Stimulated activated CD8-positive, alpha-beta memory T cell treated with anti-CD3 and anti-CD28 coated beads, Interleukin-15, amount 100 ng/mL, for 48 hours (primary cell): ENCODE measurements at regions not wholly inside any gene's neighbourhood (a gene's known extent, or its start where the extent isn't known, plus 50 kb on each side); places are given as distances from the start of the nearest gene placed in this dataset.

Experiments
- DNase-seq, 2 donors: peaks; one replicate each; pipeline ENCODE4 v3.0.0-alpha.2; 2020; ENCODE audit warnings: low read depth in 2 of 2

- DNase-seq, result no peak
These were observed 168.1 kb upstream of the NOVA1 start for GRCh38 chr14:26765768-26766520.

GRCh38 chr14:26766726-26767125 is 168.9 kb upstream of the NOVA1 start:
- no peak for DNase-seq

- no peak for DNase-seq
These were observed 176.2 kb upstream of the NOVA1 start for GRCh38 chr14:26773906-26774593.

GRCh38 chr14:26775765-26776563 is 178.1 kb upstream of the NOVA1 start:
- DNase-seq, result no peak

- no peak for DNase-seq
These were observed 193.4 kb upstream of the NOVA1 start for GRCh38 chr14:26791117-26791806.

GRCh38 chr14:26794731-26795130 is 196.9 kb upstream of the NOVA1 start:
- no peak for DNase-seq

GRCh38 chr14:26808407-26808806 is 210.6 kb upstream of the NOVA1 start:
- no peak for DNase-seq

GRCh38 chr14:26810631-26811030 is 212.8 kb upstream of the NOVA1 start:
- no peak for DNase-seq

- no peak for DNase-seq
These were observed 214.0 kb upstream of the NOVA1 start for GRCh38 chr14:26811756-26812305.

GRCh38 chr14:26820138-26820537 is 222.3 kb upstream of the NOVA1 start:
- no peak for DNase-seq

GRCh38 chr14:26820572-26820971 is 222.7 kb upstream of the NOVA1 start:
- no peak for DNase-seq

- no peak for DNase-seq
These were observed 230.9 kb upstream of the NOVA1 start for GRCh38 chr14:26828741-26829140.

- DNase-seq, result no peak
These were observed 235.9 kb upstream of the NOVA1 start for GRCh38 chr14:26833621-26834176.

- DNase-seq, result no peak
These were observed 238.2 kb upstream of the NOVA1 start for GRCh38 chr14:26835979-26836570.

GRCh38 chr14:26839481-26839880 is 241.6 kb upstream of the NOVA1 start:
- no peak for DNase-seq

GRCh38 chr14:26841326-26841725 is 243.5 kb upstream of the NOVA1 start:
- DNase-seq, result no peak

GRCh38 chr14:26841920-26842741 is 244.3 kb upstream of the NOVA1 start:
- no peak for DNase-seq

GRCh38 chr14:26845151-26845818 is 247.5 kb upstream of the NOVA1 start:
- DNase-seq, result no peak

GRCh38 chr14:26846388-26846787 is 248.6 kb upstream of the NOVA1 start:
- DNase-seq, result no peak

- no peak for DNase-seq
These were observed 251.7 kb upstream of the NOVA1 start for GRCh38 chr14:26849514-26849913.
